Activated naive CD8-positive, alpha-beta T cell treated with anti-CD3 and anti-CD28 coated beads for 36 hours (primary cell): ENCODE measurements at regions not wholly inside any gene's neighbourhood (a gene's known extent, or its start where the extent isn't known, plus 50 kb on each side); places are given as distances from the start of the nearest gene placed in this dataset.

Experiments used
- DNase-seq: peaks from one replicate; pipeline ENCODE4 v3.0.0; 2021
- H3K27ac Mint-ChIP-seq: one replicate; pipeline ENCODE4 v1.8.0; 2022; ENCODE audit warnings: mild to moderate bottlenecking, moderate library complexity, mixed read lengths
- H3K27me3 Mint-ChIP-seq: one replicate; pipeline ENCODE4 v1.8.0; 2022; ENCODE audit warnings: mild to moderate bottlenecking, mixed read lengths
- H3K36me3 Mint-ChIP-seq: one replicate; pipeline ENCODE4 v1.8.0; 2021; ENCODE audit warnings: mild to moderate bottlenecking, mixed read lengths
- H3K4me1 Mint-ChIP-seq: one replicate; pipeline ENCODE4 v1.8.0; 2021; ENCODE audit warnings: mixed read lengths
- H3K4me3 Mint-ChIP-seq: one replicate; pipeline ENCODE4 v1.8.0; 2022; ENCODE audit warnings: mild to moderate bottlenecking, moderate library complexity, mixed read lengths
- H3K9me3 Mint-ChIP-seq: one replicate; pipeline ENCODE4 v1.8.0; 2022; ENCODE audit warnings: mixed read lengths

DNA sequence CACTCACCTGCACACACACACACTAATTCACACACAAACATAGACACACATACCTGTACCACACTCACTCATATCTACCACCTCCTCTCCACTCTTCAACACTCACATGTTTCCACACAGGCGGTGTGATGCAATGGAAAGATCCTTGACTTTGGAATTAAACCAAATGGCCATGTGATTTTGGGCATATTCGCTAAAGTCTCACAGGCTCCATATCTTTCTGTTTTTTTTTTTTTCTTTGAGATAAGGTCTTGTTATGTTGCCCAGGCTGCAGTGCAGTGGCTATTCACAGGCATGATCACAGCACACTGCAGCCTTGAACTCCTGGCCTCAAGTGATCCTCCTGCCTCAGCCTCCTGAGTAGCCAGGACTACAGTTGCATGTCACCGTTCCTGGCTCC lies 91.1 kb upstream of the MEX3C start:
- no peaks in the 10 kb centered on the region for H3K4me1 Mint-ChIP-seq
- no peak for DNase-seq
- peaks cover 4% of the 10 kb centered on the region for H3K27me3 Mint-ChIP-seq
- H3K27ac Mint-ChIP-seq = no peak overlapping the region
- no peak overlapping the region for H3K4me3 Mint-ChIP-seq
- H3K9me3 Mint-ChIP-seq = peaks cover 8% of the 10 kb centered on the region
- no peaks in the 10 kb centered on the region for H3K36me3 Mint-ChIP-seq

DNA sequence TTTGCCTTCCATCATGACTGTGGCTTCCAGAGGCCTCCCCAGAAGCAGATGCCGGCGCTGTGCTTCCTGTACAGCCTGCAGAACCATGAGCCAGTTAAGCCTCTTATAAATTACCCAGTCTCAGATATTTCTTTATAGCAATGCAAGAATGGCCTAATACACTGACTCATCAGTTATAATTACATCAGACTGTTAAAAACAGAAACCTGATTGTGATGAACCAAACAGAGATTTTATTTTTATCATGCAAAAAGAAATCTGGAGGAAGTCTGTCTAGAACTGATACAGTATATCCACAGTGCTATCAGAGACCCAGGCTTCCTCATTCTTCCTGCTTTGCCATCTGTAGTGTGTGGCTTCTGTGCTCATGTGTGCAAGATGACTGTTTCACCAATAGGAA lies 93.4 kb upstream of the MEX3C start:
- H3K27ac Mint-ChIP-seq = no peak overlapping the region
- H3K27me3 Mint-ChIP-seq = peaks cover 5% of the 10 kb centered on the region
- no peaks in the 10 kb centered on the region for H3K4me1 Mint-ChIP-seq
- H3K4me3 Mint-ChIP-seq = no peak overlapping the region
- H3K9me3 Mint-ChIP-seq = peaks cover 8% of the 10 kb centered on the region
- no peak for DNase-seq
- H3K36me3 Mint-ChIP-seq = no peaks in the 10 kb centered on the region

DNA sequence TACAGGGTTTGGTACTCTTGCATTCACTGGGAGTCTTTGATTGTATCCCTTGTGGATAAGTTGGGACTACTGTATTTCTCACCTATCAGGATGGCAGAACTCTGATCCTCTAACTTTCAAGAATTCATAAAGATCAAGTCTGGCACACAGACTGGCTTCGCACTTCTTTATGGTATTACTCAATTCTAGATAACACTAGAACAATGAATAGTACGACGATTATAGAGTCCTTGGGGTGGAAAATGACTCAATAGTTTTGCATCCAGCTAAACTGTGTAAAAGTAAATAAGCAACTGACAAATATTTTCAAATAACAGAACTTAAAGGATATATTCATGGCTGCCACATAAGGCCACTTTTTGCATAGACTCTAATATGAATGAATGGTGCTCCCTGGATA lies 103.4 kb upstream of the MEX3C start:
- Mint-ChIP-seq H3K27ac (no peak overlapping the region), H3K9me3 (no peaks in the 10 kb centered on the region), H3K27me3 (peaks cover 4% of the 10 kb centered on the region), H3K4me3 (no peak overlapping the region), H3K36me3 (no peaks in the 10 kb centered on the region), H3K4me1 (no peaks in the 10 kb centered on the region)
- no peak for DNase-seq

GRCh38 chr18:51301376-51301775 lies 103.9 kb upstream of the MEX3C start:
- Mint-ChIP-seq H3K27ac (no peak overlapping the region), H3K4me3 (no peak overlapping the region), H3K9me3 (no peaks in the 10 kb centered on the region), H3K4me1 (no peaks in the 10 kb centered on the region), H3K36me3 (no peaks in the 10 kb centered on the region), H3K27me3 (peaks cover 7% of the 10 kb centered on the region)
- no peak for DNase-seq

GRCh38 chr18:51316677-51317076 lies 119.2 kb upstream of the MEX3C start:
- Mint-ChIP-seq H3K4me1 (no peaks in the 10 kb centered on the region), H3K4me3 (no peak overlapping the region), H3K27me3 (peaks cover 16% of the 10 kb centered on the region), H3K27ac (no peak overlapping the region), H3K36me3 (no peaks in the 10 kb centered on the region), H3K9me3 (peaks cover 4% of the 10 kb centered on the region)
- no peak for DNase-seq

GRCh38 chr18:51321696-51322095 lies 124.2 kb upstream of the MEX3C start:
- Mint-ChIP-seq H3K4me1 (no peaks in the 10 kb centered on the region), H3K27ac (no peak overlapping the region), H3K27me3 (peaks cover 16% of the 10 kb centered on the region), H3K4me3 (no peak overlapping the region), H3K9me3 (no peaks in the 10 kb centered on the region), H3K36me3 (no peaks in the 10 kb centered on the region)
- DNase-seq = no peak

GRCh38 chr18:51323961-51324360 lies 126.5 kb upstream of the MEX3C start:
- no peak for DNase-seq
- Mint-ChIP-seq H3K9me3 (no peaks in the 10 kb centered on the region), H3K4me1 (no peaks in the 10 kb centered on the region), H3K36me3 (no peaks in the 10 kb centered on the region), H3K27ac (no peak overlapping the region), H3K27me3 (peaks cover 13% of the 10 kb centered on the region), H3K4me3 (no peak overlapping the region)

DNA sequence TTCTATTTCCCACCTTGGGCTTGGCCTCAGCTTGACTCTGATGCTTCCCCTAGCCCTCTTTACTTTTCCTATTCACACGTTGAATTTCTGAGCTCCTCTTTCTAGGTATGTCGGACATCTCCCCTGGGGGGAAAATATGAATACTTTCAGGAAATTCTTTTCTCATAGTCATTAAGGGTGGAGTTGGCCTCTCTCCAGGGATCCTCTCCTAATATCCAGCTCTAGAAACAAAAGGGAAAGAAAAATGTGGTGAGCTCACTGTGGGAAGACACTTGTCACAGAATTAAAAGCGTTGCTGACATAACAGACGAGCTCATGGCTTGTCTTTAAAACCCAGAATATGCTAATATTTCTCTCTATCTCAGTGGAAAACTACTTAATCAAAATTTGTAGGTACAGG lies 132.7 kb upstream of the MEX3C start:
- Mint-ChIP-seq H3K27ac (no peak overlapping the region), H3K36me3 (no peaks in the 10 kb centered on the region), H3K4me1 (no peaks in the 10 kb centered on the region), H3K4me3 (no peak overlapping the region), H3K27me3 (no peaks in the 10 kb centered on the region), H3K9me3 (no peaks in the 10 kb centered on the region)
- DNase-seq = no peak

GRCh38 chr18:51330739-51331138 lies 133.3 kb upstream of the MEX3C start:
- H3K4me3 Mint-ChIP-seq = no peak overlapping the region
- H3K27ac Mint-ChIP-seq = no peak overlapping the region
- H3K9me3 Mint-ChIP-seq = no peaks in the 10 kb centered on the region
- no peaks in the 10 kb centered on the region for H3K36me3 Mint-ChIP-seq
- no peak for DNase-seq
- no peaks in the 10 kb centered on the region for H3K27me3 Mint-ChIP-seq
- no peaks in the 10 kb centered on the region for H3K4me1 Mint-ChIP-seq

- H3K27ac Mint-ChIP-seq = no peak overlapping the region
- DNase-seq = no peak
- peaks cover 23% of the 10 kb centered on the region for H3K27me3 Mint-ChIP-seq
- no peaks in the 10 kb centered on the region for H3K4me1 Mint-ChIP-seq
- H3K36me3 Mint-ChIP-seq = no peaks in the 10 kb centered on the region
- H3K9me3 Mint-ChIP-seq = no peaks in the 10 kb centered on the region
- no peak overlapping the region for H3K4me3 Mint-ChIP-seq
These were observed 139.9 kb upstream of the MEX3C start for GRCh38 chr18:51337406-51337805.

- Mint-ChIP-seq H3K36me3 (no peaks in the 10 kb centered on the region), H3K4me1 (no peaks in the 10 kb centered on the region), H3K27me3 (peaks cover 23% of the 10 kb centered on the region), H3K4me3 (no peak overlapping the region), H3K27ac (no peak overlapping the region), H3K9me3 (no peaks in the 10 kb centered on the region)
- DNase-seq = no peak
These were observed 142.4 kb upstream of the MEX3C start for GRCh38 chr18:51339856-51340255.

DNA sequence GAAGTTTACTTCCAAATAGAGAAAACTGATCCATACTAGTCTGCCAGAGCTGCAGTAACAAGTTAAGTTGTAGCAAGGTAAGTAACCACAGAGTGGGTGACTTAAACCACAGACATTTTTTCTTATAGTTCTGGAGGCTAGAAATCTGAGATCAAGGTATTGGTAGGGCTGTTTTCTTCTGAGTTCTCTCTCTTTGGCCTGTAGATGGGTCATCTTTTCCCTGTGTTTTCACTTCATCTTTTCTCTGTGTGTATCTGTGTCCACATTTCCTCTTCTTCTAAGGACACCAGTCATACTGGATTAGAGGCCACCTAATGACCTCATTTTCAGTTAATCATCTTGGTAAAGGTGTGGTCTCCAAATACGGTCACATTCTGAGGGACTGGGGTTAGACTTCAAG lies 142.9 kb upstream of the MEX3C start:
- Mint-ChIP-seq H3K27ac (no peak overlapping the region), H3K4me3 (no peak overlapping the region), H3K27me3 (peaks cover 23% of the 10 kb centered on the region), H3K36me3 (no peaks in the 10 kb centered on the region), H3K4me1 (no peaks in the 10 kb centered on the region), H3K9me3 (peaks cover 2% of the 10 kb centered on the region)
- DNase-seq = no peak

- Mint-ChIP-seq H3K4me3 (no peak overlapping the region), H3K27me3 (peaks cover 11% of the 10 kb centered on the region), H3K36me3 (no peaks in the 10 kb centered on the region), H3K27ac (no peak overlapping the region), H3K9me3 (peaks cover 2% of the 10 kb centered on the region), H3K4me1 (no peaks in the 10 kb centered on the region)
- DNase-seq = peak; percentile 6
These were observed 145.3 kb upstream of the MEX3C start for GRCh38 chr18:51342815-51343214.

GRCh38 chr18:51345848-51346391 lies 148.4 kb upstream of the MEX3C start:
- Mint-ChIP-seq H3K27me3 (peaks cover 14% of the 10 kb centered on the region), H3K36me3 (no peaks in the 10 kb centered on the region), H3K9me3 (peaks cover 2% of the 10 kb centered on the region), H3K27ac (no peak overlapping the region), H3K4me1 (no peaks in the 10 kb centered on the region), H3K4me3 (no peak overlapping the region)
- no peak for DNase-seq

- Mint-ChIP-seq H3K27ac (no peak overlapping the region), H3K4me3 (no peak overlapping the region)
These were observed 148.9 kb upstream of the MEX3C start for GRCh38 chr18:51346404-51346803.

GRCh38 chr18:51350081-51350480 lies 152.6 kb upstream of the MEX3C start:
- H3K27me3 Mint-ChIP-seq = peaks cover 14% of the 10 kb centered on the region
- no peak overlapping the region for H3K4me3 Mint-ChIP-seq
- H3K9me3 Mint-ChIP-seq = peaks cover 1% of the 10 kb centered on the region
- no peaks in the 10 kb centered on the region for H3K36me3 Mint-ChIP-seq
- no peaks in the 10 kb centered on the region for H3K4me1 Mint-ChIP-seq
- DNase-seq = no peak
- no peak overlapping the region for H3K27ac Mint-ChIP-seq

More at GRCh38 chr18:51346404-51346803, 148.9 kb upstream of the MEX3C start:
- DNase-seq = no peak
- H3K27me3 Mint-ChIP-seq = peaks cover 14% of the 10 kb centered on the region
- H3K36me3 Mint-ChIP-seq = no peaks in the 10 kb centered on the region
- no peaks in the 10 kb centered on the region for H3K4me1 Mint-ChIP-seq
- peaks cover 2% of the 10 kb centered on the region for H3K9me3 Mint-ChIP-seq

- H3K9me3 Mint-ChIP-seq = no peaks in the 10 kb centered on the region
- no peak overlapping the region for H3K4me3 Mint-ChIP-seq
- H3K4me1 Mint-ChIP-seq = no peaks in the 10 kb centered on the region
- no peaks in the 10 kb centered on the region for H3K36me3 Mint-ChIP-seq
- peaks cover 7% of the 10 kb centered on the region for H3K27me3 Mint-ChIP-seq
- no peak for DNase-seq
- no peak overlapping the region for H3K27ac Mint-ChIP-seq
These were observed 158.4 kb upstream of the MEX3C start for GRCh38 chr18:51355841-51356240.
